Lung (tissue), 11 donors: ENCODE measurements at regions not wholly inside any gene's neighbourhood (a gene's known extent, or its start where the extent isn't known, plus 50 kb on each side); places are given as distances from the start of the nearest gene placed in this dataset.

Experiments
- ATAC-seq: fragments of 200-7000 bp; cut with Tn5 transposase; one replicate; pipeline ENCODE4 v1.9.1; 2020; ENCODE audit warnings: moderate number of reproducible peaks; ENCODE audit not compliant: insufficient read depth, low FRiP score
- DNase-seq, 3 donors: peaks; one replicate each; pipeline ENCODE4 v3.0.0-alpha.2; 2013 to 2017
- H3K27ac ChIP-seq, 2 donors: one replicate each; pipeline ENCODE4 v1.5.1; 2013; ENCODE audit warnings: mild to moderate bottlenecking in 2 of 2, moderate library complexity in 2 of 2, control low read depth in 1 of 2, inconsistent platforms in 1 of 2, low read depth in 1 of 2, low read length in 1 of 2
- H3K27me3 ChIP-seq, 3 donors: one replicate each; pipeline ENCODE4 v1.5.1; 2013; ENCODE audit warnings: low read length in 2 of 3; ENCODE audit not compliant: control insufficient read depth in 3 of 3, insufficient read depth in 3 of 3
- H3K36me3 ChIP-seq, 4 donors: one replicate each; pipeline ENCODE4 v1.5.1; 2013; ENCODE audit warnings: low read length in 4 of 4, mild to moderate bottlenecking in 1 of 4, moderate library complexity in 1 of 4; ENCODE audit not compliant: control insufficient read depth in 4 of 4, insufficient read depth in 4 of 4
- H3K4me1 ChIP-seq, 5 donors: one replicate each; pipeline ENCODE4 v1.5.1; 2013; ENCODE audit warnings: low read length in 5 of 5, mild to moderate bottlenecking in 2 of 5, moderate library complexity in 1 of 5; ENCODE audit not compliant: control insufficient read depth in 5 of 5, insufficient read depth in 5 of 5
- H3K4me3 ChIP-seq: one replicate; pipeline ENCODE4 v1.5.1; 2013; ENCODE audit warnings: mild to moderate bottlenecking, control low read depth, moderate library complexity
- H3K9ac ChIP-seq, 2 donors: one replicate each; pipeline ENCODE4 v1.5.1; 2013; ENCODE audit warnings: low read length in 2 of 2, control low read depth in 1 of 2; ENCODE audit not compliant: insufficient read depth in 1 of 2
- H3K9me3 ChIP-seq, 4 donors: one replicate each; pipeline ENCODE4 v1.5.1; 2013; ENCODE audit warnings: low read length in 3 of 4, mild to moderate bottlenecking in 1 of 4, moderate library complexity in 1 of 4; ENCODE audit not compliant: control insufficient read depth in 4 of 4, insufficient read depth in 3 of 4
- WGBS, 2 donors: extraction: QIAGEN DNeasy Blood & Tissue Kit; methylation state at CpG; one replicate each; pipeline ENCODE4 v1.1.7; 2013; 5-methylcytosine and 5-hydroxymethylcytosine counted together
- TF ChIP-seq, protein P1 (sequence below): IDR thresholded peaks from 2 replicates; pipeline ENCODE4 v1.5.1; 2012; ENCODE audit warnings: mild to moderate bottlenecking; ENCODE audit errors: control extremely low read depth, extremely low read depth
- donor health status: control.
- donor health status: control.
- donor health status: Bipolar disorder and iron deficiency.
- donor health status: healthy.
- donor health status: DM: yes; HTN: yes; CAD: no.

DNA sequence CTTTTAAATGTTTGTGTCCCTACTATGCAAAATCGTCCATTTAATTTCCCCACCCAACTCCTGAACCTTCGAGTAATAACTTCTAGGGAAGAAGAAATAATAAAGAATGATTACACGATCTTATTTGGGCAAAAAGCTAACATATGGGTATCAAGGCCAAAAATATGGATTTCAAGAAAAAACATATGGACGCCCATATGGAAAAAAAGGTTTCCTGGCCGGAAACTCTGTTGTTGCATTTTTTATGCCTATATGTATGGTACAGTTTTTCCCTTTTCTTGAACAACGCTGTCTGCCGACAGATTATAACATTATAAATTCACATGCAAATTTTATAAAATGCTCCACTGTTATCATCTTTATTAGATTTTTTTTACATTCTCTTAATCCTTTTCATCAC, 167.6 kb upstream of the ESRRG start:
- Histone ChIP-seq H3K36me3 (no peaks in the 10 kb centered on the region), H3K4me3 (no peak overlapping the region), H3K4me1 (peaks cover 0 to 20% (median 0%) of the 10 kb centered on the region in 5 donors), H3K9me3 (no peaks in the 10 kb centered on the region), H3K9ac (no peak overlapping the region), H3K27ac (no peak overlapping the region), H3K27me3 (no peaks in the 10 kb centered on the region)
- ATAC-seq: no peak
- TF ChIP-seq, protein P1, sequence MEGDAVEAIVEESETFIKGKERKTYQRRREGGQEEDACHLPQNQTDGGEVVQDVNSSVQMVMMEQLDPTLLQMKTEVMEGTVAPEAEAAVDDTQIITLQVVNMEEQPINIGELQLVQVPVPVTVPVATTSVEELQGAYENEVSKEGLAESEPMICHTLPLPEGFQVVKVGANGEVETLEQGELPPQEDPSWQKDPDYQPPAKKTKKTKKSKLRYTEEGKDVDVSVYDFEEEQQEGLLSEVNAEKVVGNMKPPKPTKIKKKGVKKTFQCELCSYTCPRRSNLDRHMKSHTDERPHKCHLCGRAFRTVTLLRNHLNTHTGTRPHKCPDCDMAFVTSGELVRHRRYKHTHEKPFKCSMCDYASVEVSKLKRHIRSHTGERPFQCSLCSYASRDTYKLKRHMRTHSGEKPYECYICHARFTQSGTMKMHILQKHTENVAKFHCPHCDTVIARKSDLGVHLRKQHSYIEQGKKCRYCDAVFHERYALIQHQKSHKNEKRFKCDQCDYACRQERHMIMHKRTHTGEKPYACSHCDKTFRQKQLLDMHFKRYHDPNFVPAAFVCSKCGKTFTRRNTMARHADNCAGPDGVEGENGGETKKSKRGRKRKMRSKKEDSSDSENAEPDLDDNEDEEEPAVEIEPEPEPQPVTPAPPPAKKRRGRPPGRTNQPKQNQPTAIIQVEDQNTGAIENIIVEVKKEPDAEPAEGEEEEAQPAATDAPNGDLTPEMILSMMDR: no peak
- no peak for DNase-seq
- 92 to 94% methylated on average over 7 of the region's 7 CpGs for WGBS, 2 donors

DNA sequence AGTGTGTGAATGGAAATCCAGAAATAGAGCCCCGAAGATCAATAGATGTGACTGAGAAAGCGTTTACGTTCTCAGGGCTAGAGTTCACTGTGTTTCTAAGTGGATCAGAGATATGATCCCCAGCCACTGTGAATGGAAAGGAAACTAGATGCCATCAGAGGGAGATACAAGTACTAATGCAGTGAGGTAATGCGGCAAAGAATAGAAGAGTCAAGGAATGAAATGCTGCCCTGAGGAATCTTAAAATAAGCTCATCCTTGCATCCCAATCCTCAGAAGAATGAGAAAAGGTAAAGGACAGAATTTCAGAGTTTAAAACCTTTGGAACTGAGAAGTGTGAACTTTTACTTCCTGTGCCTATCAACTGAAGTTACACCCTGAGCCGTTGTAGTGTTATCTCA, 165.5 kb upstream of the ESRRG start:
- no peak overlapping the region for H3K9ac ChIP-seq
- ATAC-seq: no peak
- 59 to 64% methylated on average over 5 of the region's 5 CpGs for WGBS, 2 donors

DNA sequence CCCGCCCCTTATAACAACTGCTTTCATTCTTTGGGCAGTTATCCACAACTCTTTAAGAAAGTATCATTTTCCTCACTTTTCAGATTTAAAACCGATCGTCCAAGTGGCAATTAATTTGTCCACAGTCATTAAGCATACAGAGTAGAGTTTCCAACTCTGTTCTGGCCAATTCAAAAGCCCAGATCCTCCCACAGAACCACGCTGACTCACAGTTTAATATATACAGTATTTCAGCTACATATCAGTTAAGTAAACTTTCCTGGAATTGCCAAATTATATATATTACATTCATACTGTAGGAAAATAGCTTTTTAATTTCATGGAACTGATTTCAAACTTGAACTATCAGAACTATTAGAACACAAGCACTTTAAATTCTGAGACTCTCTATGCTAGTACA, 163.8 kb upstream of the ESRRG start:
- no peaks in the 10 kb centered on the region for H3K9me3 ChIP-seq
- H3K36me3 ChIP-seq: no peaks in the 10 kb centered on the region
- no peaks in the 10 kb centered on the region for H3K27me3 ChIP-seq
- ATAC-seq (no peak), DNase-seq (no peak)
- no peak overlapping the region for H3K9ac ChIP-seq
- H3K4me1 ChIP-seq: peaks cover 0 to 8% (median 0%) of the 10 kb centered on the region in 5 donors
- TF ChIP-seq, protein P1: no peak
- no peak overlapping the region for H3K27ac ChIP-seq
- 86 to 97% methylated on average over 4 of the region's 4 CpGs for WGBS, 2 donors
- H3K4me3 ChIP-seq: no peak overlapping the region

More for the DNA sequence above, 165.5 kb upstream of the ESRRG start:
- TF ChIP-seq, protein P1: no peak
- Histone ChIP-seq H3K27ac (no peak overlapping the region), H3K4me3 (no peak overlapping the region), H3K4me1 (peaks cover 0 to 15% (median 0%) of the 10 kb centered on the region in 5 donors), H3K9me3 (no peaks in the 10 kb centered on the region), H3K27me3 (no peaks in the 10 kb centered on the region), H3K36me3 (no peaks in the 10 kb centered on the region)
- DNase-seq: no peak

DNA sequence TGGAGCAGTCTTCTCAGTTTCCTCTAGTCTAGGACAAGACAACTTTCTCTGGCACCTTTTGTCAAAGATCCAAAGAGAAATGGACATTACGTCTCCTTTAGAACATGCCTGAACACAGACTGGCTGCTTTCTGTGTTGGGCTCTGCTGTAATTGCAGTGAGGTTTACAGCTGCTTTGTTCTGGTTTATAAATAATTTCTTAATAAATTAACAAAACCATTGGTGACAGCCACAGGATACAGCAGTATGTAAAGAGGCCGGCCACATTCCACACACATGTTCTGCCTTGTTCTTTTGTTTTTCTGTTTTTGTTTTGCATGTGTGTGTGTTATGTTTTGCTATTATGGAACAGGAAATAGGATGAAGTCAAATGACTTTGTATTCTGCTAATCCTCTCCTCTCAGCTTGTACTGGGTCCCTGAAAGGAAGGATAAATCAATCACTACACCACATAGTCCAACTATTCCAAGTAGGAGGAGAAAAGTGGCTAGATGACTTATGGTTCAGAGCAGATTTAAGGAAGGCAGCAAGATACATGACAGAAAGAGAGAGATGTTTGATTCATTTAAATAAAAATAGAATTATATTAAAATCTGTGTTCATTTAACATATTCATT, 161.5 kb upstream of the ESRRG start:
- WGBS, 2 donors: 40 to 46% methylated on average over 2 of the region's 2 CpGs
- H3K27ac ChIP-seq: no peak overlapping the region
- no peak for DNase-seq

More for the DNA sequence above, 161.5 kb upstream of the ESRRG start:
- H3K9me3 ChIP-seq: no peaks in the 10 kb centered on the region
- H3K9ac ChIP-seq: no peak overlapping the region
- TF ChIP-seq, protein P1: no peak
- no peaks in the 10 kb centered on the region for H3K27me3 ChIP-seq
- H3K36me3 ChIP-seq: no peaks in the 10 kb centered on the region
- peaks cover 0 to 8% (median 0%) of the 10 kb centered on the region in 5 donors for H3K4me1 ChIP-seq
- ATAC-seq: no peak
- no peak overlapping the region for H3K4me3 ChIP-seq
